Endothelial cell of umbilical vein (primary cell): ENCODE measurements at regions not wholly inside any gene's neighbourhood (a gene's known extent, or its start where the extent isn't known, plus 50 kb on each side); places are given as distances from the start of the nearest gene placed in this dataset.

ENCODE experiments used
- BruUV-seq: library from RNA; stranded (reverse); fragments of 400-500 nt; replicated peaks from 2 replicates; lab custom pipeline; 2021; lab: Mats Ljungman, UMichigan
- CTCF ChIA-PET: fragments of 300-600, 350-600 bp; sonication (Branson Sonifier 250); formaldehyde crosslinking; loops from one replicate; lab custom pipeline; 2021; ENCODE audit warnings: antibody characterized with exemption, inconsistent platforms; lab: Charles Lee
- POLR2A ChIA-PET: fragments of 300-600, 350-600 bp; sonication (Branson Sonifier 250); formaldehyde crosslinking; loops from one replicate; lab custom pipeline; 2021; ENCODE audit warnings: antibody characterized with exemption, inconsistent platforms; lab: Charles Lee
- DNase-seq: peaks from one replicate; pipeline ENCODE4 v3.0.0-alpha.2; 2011; ENCODE audit warnings: low read depth, low spot score
- FAIRE-seq: peaks from 2 replicates; lab custom pipeline; 2011; peaks lifted over from hg19 to GRCh38; lab: Jason Lieb, UNC
- H2AFZ ChIP-seq: 2 replicates; pipeline ENCODE4 v1.6.0; 2012; ENCODE audit warnings: low read depth, low read length, control low read depth, inconsistent platforms
- H3K27ac ChIP-seq: 2 replicates; pipeline ENCODE4 v1.5.1; 2011; ENCODE audit warnings: low read depth, mild to moderate bottlenecking, control low read depth, low read length, moderate library complexity; ENCODE audit not compliant: insufficient read depth
- H3K27me3 ChIP-seq, 2 experiments: 2 replicates each; pipeline versions ENCODE4 v1.6.0 to v1.6.1; 2011; ENCODE audit warnings: low read length in 2 of 2, mixed read lengths in 1 of 2; ENCODE audit not compliant: control insufficient read depth in 2 of 2, insufficient read depth in 2 of 2
- H3K36me3 ChIP-seq, 2 experiments: 2 replicates in 1 of 2; 3 replicates in 1 of 2; pipeline ENCODE4 v1.5.1; 2011; ENCODE audit warnings: low read length in 2 of 2, mild to moderate bottlenecking in 1 of 2, moderate library complexity in 1 of 2; ENCODE audit not compliant: control insufficient read depth in 2 of 2, insufficient read depth in 2 of 2; ENCODE audit errors: extremely low read depth in 1 of 2
- H3K4me1 ChIP-seq: 3 replicates; pipeline ENCODE4 v1.5.1; 2011; ENCODE audit warnings: mild to moderate bottlenecking, low read length; ENCODE audit not compliant: control insufficient read depth, insufficient read depth; ENCODE audit errors: extremely low read depth
- H3K4me2 ChIP-seq: 2 replicates; pipeline ENCODE4 v1.6.1; 2011; ENCODE audit warnings: low read length, control low read depth, mixed read lengths; ENCODE audit not compliant: insufficient read depth
- H3K4me3 ChIP-seq, 3 experiments: fragments of 200-600 bp in 1 of 3; sonication (generic), shearing (Covaris generic) in 1 of 3; replicated peaks in 1 of 3; 2 replicates each; pipeline ENCODE4 v1.5.1; 2011 to 2016; ENCODE audit warnings: control low read depth in 3 of 3, low read length in 3 of 3, mild to moderate bottlenecking in 2 of 3, inconsistent platforms in 1 of 3, low read depth in 1 of 3, moderate library complexity in 1 of 3; ENCODE audit not compliant: insufficient read depth in 1 of 3
- H3K79me2 ChIP-seq: 2 replicates; pipeline ENCODE4 v1.6.0; 2012; ENCODE audit warnings: low read length, inconsistent platforms; ENCODE audit not compliant: control insufficient read depth, insufficient read depth
- H3K9ac ChIP-seq: replicated peaks from 2 replicates; pipeline ENCODE3; 2011; ENCODE audit warnings: low read length, control low read depth; ENCODE audit not compliant: insufficient read depth; ENCODE audit errors: extremely low read depth
- H3K9me1 ChIP-seq: replicated peaks from 3 replicates; pipeline ENCODE4 v1.6.0; 2011; ENCODE audit warnings: mild to moderate bottlenecking, low read length; ENCODE audit not compliant: control insufficient read depth, insufficient read depth; ENCODE audit errors: extremely low read depth
- H3K9me3 ChIP-seq: replicated peaks from 2 replicates; pipeline ENCODE4 v1.5.1; 2012; ENCODE audit warnings: low read length, inconsistent platforms; ENCODE audit not compliant: control insufficient read depth, insufficient read depth
- H4K20me1 ChIP-seq: replicated peaks from 2 replicates; pipeline ENCODE3; 2011; ENCODE audit warnings: mild to moderate bottlenecking, low read length; ENCODE audit not compliant: control insufficient read depth, insufficient read depth; ENCODE audit errors: extremely low read depth
- EZH2 ChIP-seq: IDR thresholded peaks from 2 replicates; pipeline ENCODE4 v1.6.1; 2012; ENCODE audit warnings: borderline replicate concordance, low read depth, mild to moderate bottlenecking, moderate library complexity, low read length, inconsistent platforms; ENCODE audit not compliant: severe bottlenecking
- FOS ChIP-seq: IDR thresholded peaks from 2 replicates; pipeline ENCODE4 v1.6.1; 2011; ENCODE audit warnings: mild to moderate bottlenecking, low read length, moderate library complexity, borderline replicate concordance; ENCODE audit not compliant: insufficient read depth
- GATA2 ChIP-seq: IDR thresholded peaks from 2 replicates; pipeline ENCODE4 v1.7.0; 2011; ENCODE audit warnings: low read depth, mild to moderate bottlenecking, moderate library complexity, mixed read lengths, low read length; ENCODE audit not compliant: insufficient read length, insufficient read depth
- JUN ChIP-seq: IDR thresholded peaks from 2 replicates; pipeline ENCODE4 v1.6.1; 2011; ENCODE audit warnings: borderline replicate concordance, low read depth; ENCODE audit not compliant: insufficient read length, insufficient read depth
- MYC ChIP-seq: IDR thresholded peaks from one replicate; pipeline ENCODE4 v1.6.1; 2011; ENCODE audit warnings: mild to moderate bottlenecking, low read depth, low read length
- POLR2A ChIP-seq: IDR thresholded peaks from 2 replicates; pipeline ENCODE4 v1.6.1; 2012; ENCODE audit warnings: low read depth, mild to moderate bottlenecking, control low read depth, low read length
- POLR2AphosphoS5 ChIP-seq: IDR thresholded peaks from 2 replicates; pipeline ENCODE4 v1.6.1; 2012; ENCODE audit warnings: low read depth, mild to moderate bottlenecking, control low read depth, low read length, moderate library complexity; ENCODE audit not compliant: insufficient read depth
- dilution Hi-C: fragments of 300-500 bp; cut with MboI; formaldehyde crosslinking; loops from one replicate; pipeline ENCODE4 v1.15.0; 2019; ENCODE audit warnings: low sequenced_read_pairs; ENCODE audit not compliant: extremely low pct_ligation_motif_present
- intact Hi-C: fragments of 100-400 bp; cut with micrococcal nuclease; formaldehyde crosslinking; loops from one replicate; pipeline ENCODE4 v1.10.0; 2022
- TF ChIP-seq, protein P1 (sequence below): IDR thresholded peaks from 2 replicates; pipeline ENCODE4 v1.6.1; 2011; ENCODE audit not compliant: insufficient read depth, insufficient read length
- TF ChIP-seq, protein P2 (sequence below), 2 donors: IDR thresholded peaks; 1 replicate in 1 of 2; 2 replicates in 1 of 2; pipeline ENCODE4 v1.5.1; 2011; ENCODE audit warnings: low read length in 2 of 2, mild to moderate bottlenecking in 2 of 2, moderate library complexity in 2 of 2, control low read depth in 1 of 2, inconsistent platforms in 1 of 2, low read depth in 1 of 2; ENCODE audit not compliant: insufficient read depth in 1 of 2; ENCODE audit errors: extremely low read depth in 1 of 2

DNA sequence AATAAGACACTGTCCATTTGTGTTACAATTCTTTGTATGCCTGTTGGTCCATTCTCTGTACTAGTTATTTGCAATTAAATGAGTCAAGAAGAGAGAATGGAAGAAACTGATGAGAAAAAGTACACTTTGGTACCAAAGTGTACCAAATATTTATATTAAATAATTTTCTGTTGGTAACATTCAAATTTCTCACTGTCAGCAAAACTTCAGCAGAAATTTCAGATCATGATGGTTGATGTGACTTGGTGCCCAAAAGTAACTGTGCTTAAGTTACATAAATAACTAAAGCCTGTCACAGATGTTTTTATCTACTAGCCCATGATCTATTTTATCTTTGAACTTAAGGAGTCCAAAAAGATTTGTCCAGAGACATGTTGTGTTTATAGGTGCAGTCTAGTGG is 274.4 kb upstream of the CXADR start:
- dilution Hi-C loops: no loop called here
- ChIA-PET CTCF (no interaction called here), POLR2A (no interaction called here)
- H4K20me1 ChIP-seq: no peaks in the 10 kb centered on the region
- BruUV-seq: no TSS peak
- no peaks in the 10 kb centered on the region for H3K9me1 ChIP-seq
- no peak overlapping the region for H2AFZ ChIP-seq
- FAIRE-seq (no peak), DNase-seq (no peak)
- no peak overlapping the region for H3K4me3 ChIP-seq
- no peak overlapping the region for H3K9ac ChIP-seq
- H3K4me2 ChIP-seq: no peak overlapping the region
- no peaks in the 10 kb centered on the region for H3K79me2 ChIP-seq
- TF ChIP-seq JUN (no peak), GATA2 (no peak), EZH2 (no peak), MYC (no peak), POLR2A (no peak), POLR2AphosphoS5 (no peak), FOS (no peak)
- TF ChIP-seq, protein P1, sequence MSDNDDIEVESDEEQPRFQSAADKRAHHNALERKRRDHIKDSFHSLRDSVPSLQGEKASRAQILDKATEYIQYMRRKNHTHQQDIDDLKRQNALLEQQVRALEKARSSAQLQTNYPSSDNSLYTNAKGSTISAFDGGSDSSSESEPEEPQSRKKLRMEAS: no peak
- TF ChIP-seq, protein P2, sequence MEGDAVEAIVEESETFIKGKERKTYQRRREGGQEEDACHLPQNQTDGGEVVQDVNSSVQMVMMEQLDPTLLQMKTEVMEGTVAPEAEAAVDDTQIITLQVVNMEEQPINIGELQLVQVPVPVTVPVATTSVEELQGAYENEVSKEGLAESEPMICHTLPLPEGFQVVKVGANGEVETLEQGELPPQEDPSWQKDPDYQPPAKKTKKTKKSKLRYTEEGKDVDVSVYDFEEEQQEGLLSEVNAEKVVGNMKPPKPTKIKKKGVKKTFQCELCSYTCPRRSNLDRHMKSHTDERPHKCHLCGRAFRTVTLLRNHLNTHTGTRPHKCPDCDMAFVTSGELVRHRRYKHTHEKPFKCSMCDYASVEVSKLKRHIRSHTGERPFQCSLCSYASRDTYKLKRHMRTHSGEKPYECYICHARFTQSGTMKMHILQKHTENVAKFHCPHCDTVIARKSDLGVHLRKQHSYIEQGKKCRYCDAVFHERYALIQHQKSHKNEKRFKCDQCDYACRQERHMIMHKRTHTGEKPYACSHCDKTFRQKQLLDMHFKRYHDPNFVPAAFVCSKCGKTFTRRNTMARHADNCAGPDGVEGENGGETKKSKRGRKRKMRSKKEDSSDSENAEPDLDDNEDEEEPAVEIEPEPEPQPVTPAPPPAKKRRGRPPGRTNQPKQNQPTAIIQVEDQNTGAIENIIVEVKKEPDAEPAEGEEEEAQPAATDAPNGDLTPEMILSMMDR (IDR thresholded peaks at IDR 0.05; ENCODE audit: extremely low read depth in 1 of 2, insufficient read depth in 1 of 2, low read depth in 1 of 2, low read length in 2 of 2): no peak
- no peaks in the 10 kb centered on the region for H3K27me3 ChIP-seq
- no peak overlapping the region for H3K27ac ChIP-seq
- H3K4me1 ChIP-seq: no peaks in the 10 kb centered on the region
- H3K36me3 ChIP-seq: no peaks in the 10 kb centered on the region
- intact Hi-C loops: no loop called here
- H3K9me3 ChIP-seq: no peaks in the 10 kb centered on the region
